Left kidney (tissue), 1 donor: ENCODE measurements at regions not wholly inside any gene's neighbourhood (a gene's known extent, or its start where the extent isn't known, plus 50 kb on each side); places are given as distances from the start of the nearest gene placed in this dataset.
"Not testable (repeated sequence)": the region's sequence is repeated elsewhere in the genome, so short reads cannot be mapped to it uniquely, and the experiment has no call there.

Source experiments
- DNase-seq: peaks from one replicate; pipeline ENCODE4 v3.0.0-alpha.2; 2013

- DNase-seq = not testable (repeated sequence)
Measured at GRCh38 chr2:107725824-107726223, 100.9 kb upstream of the RGPD4 start.

GRCh38 chr2:107727318-107727717, 99.4 kb upstream of the RGPD4 start:
- no peak for DNase-seq

- no peak for DNase-seq
Measured at GRCh38 chr2:107728586-107728985, 98.1 kb upstream of the RGPD4 start.

GRCh38 chr2:107729440-107729839, 97.3 kb upstream of the RGPD4 start:
- DNase-seq = no peak

- no peak for DNase-seq
Measured at GRCh38 chr2:107730898-107731297, 95.8 kb upstream of the RGPD4 start.

GRCh38 chr2:107731435-107731834, 95.3 kb upstream of the RGPD4 start:
- no peak for DNase-seq

GRCh38 chr2:107735201-107735600, 91.5 kb upstream of the RGPD4 start:
- no peak for DNase-seq

- DNase-seq = no peak
Measured at GRCh38 chr2:107737756-107738155, 88.9 kb upstream of the RGPD4 start.

- peak; percentile 59 for DNase-seq
Measured at GRCh38 chr2:107738266-107738665, 88.4 kb upstream of the RGPD4 start.

- DNase-seq = no peak
Measured at GRCh38 chr2:107740300-107740699, 86.4 kb upstream of the RGPD4 start.

- DNase-seq = no peak
Measured at GRCh38 chr2:107742460-107743027, 84.1 kb upstream of the RGPD4 start.

GRCh38 chr2:107743274-107743673, 83.4 kb upstream of the RGPD4 start:
- DNase-seq = no peak

- DNase-seq = no peak
Measured at GRCh38 chr2:107745100-107745499, 81.6 kb upstream of the RGPD4 start.

- not testable (repeated sequence) for DNase-seq
Measured at GRCh38 chr2:107746552-107747198, 80.0 kb upstream of the RGPD4 start.

GRCh38 chr2:107747199-107747963, 79.3 kb upstream of the RGPD4 start:
- not testable (repeated sequence) for DNase-seq

GRCh38 chr2:107747964-107748583, 78.6 kb upstream of the RGPD4 start:
- no peak for DNase-seq

- DNase-seq = no peak
Measured at GRCh38 chr2:107751936-107752335, 74.8 kb upstream of the RGPD4 start.

- DNase-seq = not testable (repeated sequence)
Measured at GRCh38 chr2:107753806-107754205, 72.9 kb upstream of the RGPD4 start.

GRCh38 chr2:107757223-107757622, 69.5 kb upstream of the RGPD4 start:
- DNase-seq = no peak

- DNase-seq = no peak
Measured at GRCh38 chr2:107760620-107761364, 65.9 kb upstream of the RGPD4 start.

- DNase-seq = peak; percentile 12
Measured at GRCh38 chr2:107772353-107772752, 54.3 kb upstream of the RGPD4 start.

- peak; percentile 7 for DNase-seq
Measured at GRCh38 chr2:107775211-107775610, 51.5 kb upstream of the RGPD4 start.
